ENCODE measurements at regions not wholly inside any gene's neighbourhood (a gene's known extent, or its start where the extent isn't known, plus 50 kb on each side); places are given as distances from the start of the nearest gene placed in this dataset.

DNA sequence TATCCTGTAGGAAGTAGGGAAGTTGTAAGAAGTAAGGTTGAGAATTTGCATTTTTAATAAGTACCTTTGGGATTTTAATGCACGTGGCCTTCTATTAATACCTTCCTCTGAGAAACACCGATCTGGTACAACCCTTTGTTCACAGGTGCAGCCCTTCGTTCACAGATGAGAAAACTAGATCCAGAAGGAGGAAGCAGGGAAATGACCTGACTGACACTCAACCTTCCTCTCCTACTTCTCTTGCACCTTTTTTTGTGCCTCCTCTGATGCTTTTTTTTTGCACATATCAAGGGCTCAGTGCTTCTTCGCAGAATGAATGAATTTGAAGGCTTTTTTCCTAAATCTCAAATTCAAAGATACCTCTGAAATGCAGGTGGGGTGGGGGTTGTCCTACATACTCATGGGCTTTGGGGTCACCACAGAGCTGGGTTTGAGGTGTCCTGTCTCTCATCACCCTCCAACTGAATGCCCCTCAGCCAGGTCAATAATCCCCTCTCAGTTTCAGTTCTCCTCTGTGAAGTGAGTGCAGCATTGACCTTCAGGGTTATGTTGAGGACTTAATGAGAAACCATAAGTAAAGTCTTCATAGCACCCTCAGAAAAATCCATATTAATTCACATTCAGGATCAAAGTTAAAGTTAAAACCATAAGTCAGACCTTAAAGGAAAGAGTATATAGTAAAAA, 161.5 kb upstream of the CTNNB1 start:
- H3K4me3 ChIP-seq (ENCODE audit: low read length): no peak overlapping the region
- no peak for TF ChIP-seq CTCF (conservative IDR thresholded peaks at IDR 0.05; ENCODE audit: low read length)
- no peak for DNase-seq (ENCODE audit: low read depth)

- no peak for DNase-seq (ENCODE audit: low read depth)
- no peak for TF ChIP-seq CTCF (conservative IDR thresholded peaks at IDR 0.05; ENCODE audit: low read length)
- H3K4me3 ChIP-seq (ENCODE audit: low read length): no peak overlapping the region
Observed at GRCh38 chr3:41040256-41040655, 159.0 kb upstream of the CTNNB1 start.

GRCh38 chr3:41041462-41041861, 157.8 kb upstream of the CTNNB1 start:
- DNase-seq (ENCODE audit: low read depth): no peak
- no peak overlapping the region for H3K4me3 ChIP-seq (ENCODE audit: low read length)
- TF ChIP-seq CTCF (conservative IDR thresholded peaks at IDR 0.05; ENCODE audit: low read length): no peak

DNA sequence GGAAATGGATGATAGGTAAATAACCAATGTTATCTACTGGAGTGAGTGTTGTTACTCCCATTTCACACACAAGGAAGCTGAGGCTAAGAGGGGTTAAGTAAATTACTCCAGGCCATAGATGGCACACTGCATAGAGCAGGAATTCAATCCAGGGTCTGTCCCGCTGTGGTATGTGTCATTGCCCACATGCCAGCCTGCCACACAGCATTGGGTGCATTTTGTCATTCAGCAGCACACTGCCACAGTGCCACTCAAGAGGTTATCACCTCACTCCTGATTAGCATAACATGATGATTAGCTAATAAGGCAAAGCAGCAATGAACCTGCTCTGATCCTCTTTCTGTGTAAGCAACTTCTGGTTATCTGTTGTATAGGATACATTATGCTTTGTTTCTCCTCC, 157.4 kb upstream of the CTNNB1 start:
- TF ChIP-seq CTCF (conservative IDR thresholded peaks at IDR 0.05; ENCODE audit: low read length): no peak
- H3K4me3 ChIP-seq (ENCODE audit: low read length): no peak overlapping the region
- DNase-seq (ENCODE audit: low read depth): no peak

- no peak for DNase-seq (ENCODE audit: low read depth)
- no peak overlapping the region for H3K4me3 ChIP-seq (ENCODE audit: low read length)
- TF ChIP-seq CTCF (conservative IDR thresholded peaks at IDR 0.05; ENCODE audit: low read length): no peak
Observed at GRCh38 chr3:41044523-41044922, 154.8 kb upstream of the CTNNB1 start.

- TF ChIP-seq CTCF (conservative IDR thresholded peaks at IDR 0.05; ENCODE audit: low read length): no peak
- no peak overlapping the region for H3K4me3 ChIP-seq (ENCODE audit: low read length)
- no peak for DNase-seq (ENCODE audit: low read depth)
Observed at GRCh38 chr3:41045491-41045890, 153.8 kb upstream of the CTNNB1 start.

DNA sequence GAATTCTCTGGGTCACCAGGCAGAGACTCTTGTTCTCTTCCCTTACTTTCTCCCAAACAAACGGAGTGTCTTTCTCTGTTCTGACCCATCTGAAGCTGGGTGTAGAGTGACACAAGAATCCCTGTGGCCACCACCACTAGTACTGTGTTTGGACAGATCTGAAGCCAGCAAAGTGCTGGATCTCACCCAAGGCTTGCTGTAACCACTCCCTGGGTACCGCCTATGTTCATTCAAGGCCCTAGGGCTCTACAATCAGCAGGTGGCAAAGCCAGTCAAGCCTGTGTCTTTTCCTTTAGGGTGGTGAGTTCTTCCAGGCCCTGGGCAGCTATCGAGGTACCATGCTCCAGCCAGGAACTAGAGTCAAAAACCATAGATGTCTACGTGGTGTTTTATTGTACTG, 149.2 kb upstream of the CTNNB1 start:
- DNase-seq (ENCODE audit: low read depth): no peak
- no peak overlapping the region for H3K4me3 ChIP-seq (ENCODE audit: low read length)
- TF ChIP-seq CTCF (conservative IDR thresholded peaks at IDR 0.05; ENCODE audit: low read length): no peak

Measured in AG10803 (cell line).